Testis (tissue), 2 donors: ENCODE measurements at regions not wholly inside any gene's neighbourhood (a gene's known extent, or its start where the extent isn't known, plus 50 kb on each side); places are given as distances from the start of the nearest gene placed in this dataset.

Experiments used
- POLR2A ChIP-seq: fragments of 450-650 bp; IDR thresholded peaks from one replicate; pipeline ENCODE4 v1.6.1; 2017; ENCODE audit warnings: antibody characterized with exemption, mild to moderate bottlenecking, moderate library complexity
- TF ChIP-seq, protein P1 (sequence below), 3 experiments: fragments of 450-650 bp in 2 of 3; fragments of 200-600 bp in 1 of 3; sonication (generic) in 1 of 3; IDR thresholded peaks; one replicate each; pipeline ENCODE4 v1.5.1; 2016 to 2019; ENCODE audit warnings: antibody characterized with exemption in 3 of 3, mild to moderate bottlenecking in 2 of 3, moderate library complexity in 1 of 3

- TF ChIP-seq, protein P1, sequence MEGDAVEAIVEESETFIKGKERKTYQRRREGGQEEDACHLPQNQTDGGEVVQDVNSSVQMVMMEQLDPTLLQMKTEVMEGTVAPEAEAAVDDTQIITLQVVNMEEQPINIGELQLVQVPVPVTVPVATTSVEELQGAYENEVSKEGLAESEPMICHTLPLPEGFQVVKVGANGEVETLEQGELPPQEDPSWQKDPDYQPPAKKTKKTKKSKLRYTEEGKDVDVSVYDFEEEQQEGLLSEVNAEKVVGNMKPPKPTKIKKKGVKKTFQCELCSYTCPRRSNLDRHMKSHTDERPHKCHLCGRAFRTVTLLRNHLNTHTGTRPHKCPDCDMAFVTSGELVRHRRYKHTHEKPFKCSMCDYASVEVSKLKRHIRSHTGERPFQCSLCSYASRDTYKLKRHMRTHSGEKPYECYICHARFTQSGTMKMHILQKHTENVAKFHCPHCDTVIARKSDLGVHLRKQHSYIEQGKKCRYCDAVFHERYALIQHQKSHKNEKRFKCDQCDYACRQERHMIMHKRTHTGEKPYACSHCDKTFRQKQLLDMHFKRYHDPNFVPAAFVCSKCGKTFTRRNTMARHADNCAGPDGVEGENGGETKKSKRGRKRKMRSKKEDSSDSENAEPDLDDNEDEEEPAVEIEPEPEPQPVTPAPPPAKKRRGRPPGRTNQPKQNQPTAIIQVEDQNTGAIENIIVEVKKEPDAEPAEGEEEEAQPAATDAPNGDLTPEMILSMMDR (IDR thresholded peaks at IDR 0.05) = no peak
- TF ChIP-seq POLR2A = no peak
Observed at GRCh38 chr1:198072177-198072576, 84.6 kb upstream of the NEK7 start.
